DND-41 (cell line): ENCODE measurements at regions not wholly inside any gene's neighbourhood (a gene's known extent, or its start where the extent isn't known, plus 50 kb on each side); places are given as distances from the start of the nearest gene placed in this dataset.

Experiments used
- ATAC-seq: fragments of 200-7000 bp; cut with Tn5 transposase; 3 replicates; pipeline ENCODE4 v1.9.1; 2021; ENCODE audit warnings: low read depth; ENCODE audit not compliant: insufficient read depth
- DNase-seq: peaks from one replicate; pipeline ENCODE4 v3.0.0-alpha.2; 2020
- H2AFZ ChIP-seq: 2 replicates; pipeline ENCODE4 v1.6.0; 2012; ENCODE audit warnings: low read depth, low read length
- H3K27ac ChIP-seq: 2 replicates; pipeline ENCODE4 v1.5.1; 2012; ENCODE audit warnings: low read length, inconsistent platforms
- H3K27me3 ChIP-seq: fragments of 200-600 bp; sonication (generic); 2 replicates; pipeline ENCODE4 v1.6.0; 2012; ENCODE audit warnings: low read length, mild to moderate bottlenecking, inconsistent platforms; ENCODE audit not compliant: insufficient read depth, poor library complexity
- H3K36me3 ChIP-seq: 2 replicates; pipeline ENCODE4 v1.5.1; 2012; ENCODE audit warnings: low read length, inconsistent platforms; ENCODE audit not compliant: insufficient read depth
- H3K4me1 ChIP-seq: 2 replicates; pipeline ENCODE4 v1.5.1; 2012; ENCODE audit warnings: mild to moderate bottlenecking, low read length; ENCODE audit not compliant: insufficient read depth
- H3K4me2 ChIP-seq: 2 replicates; pipeline ENCODE4 v1.6.0; 2012; ENCODE audit warnings: mild to moderate bottlenecking, moderate library complexity, low read length, inconsistent platforms; ENCODE audit not compliant: insufficient read depth
- H3K4me3 ChIP-seq, 2 experiments: fragments of 200-600 bp in 1 of 2; shearing (Covaris generic) in 1 of 2; 2 replicates each; pipeline ENCODE4 v1.5.1; 2012 to 2016; ENCODE audit warnings: inconsistent platforms in 2 of 2, low read length in 2 of 2, mild to moderate bottlenecking in 2 of 2, low read depth in 1 of 2, moderate library complexity in 1 of 2
- H3K79me2 ChIP-seq: 2 replicates; pipeline ENCODE4 v1.6.0; 2012; ENCODE audit warnings: low read length, inconsistent platforms; ENCODE audit not compliant: insufficient read depth
- H3K9ac ChIP-seq: 2 replicates; pipeline ENCODE4 v1.6.0; 2012; ENCODE audit warnings: low read depth, mild to moderate bottlenecking, inconsistent platforms, low read length, moderate library complexity
- H3K9me3 ChIP-seq: 2 replicates; pipeline ENCODE4 v1.5.1; 2012; ENCODE audit warnings: low read length, moderate library complexity, mild to moderate bottlenecking, inconsistent platforms; ENCODE audit not compliant: insufficient read depth, severe bottlenecking
- H4K20me1 ChIP-seq: 2 replicates; pipeline ENCODE4 v1.6.0; 2012; ENCODE audit warnings: low read length; ENCODE audit not compliant: insufficient read depth
- EZH2 ChIP-seq: IDR thresholded peaks from 3 replicates; pipeline ENCODE4 v1.6.1; 2012; ENCODE audit warnings: borderline replicate concordance, low read depth, mild to moderate bottlenecking, moderate library complexity, low read length, inconsistent platforms; ENCODE audit not compliant: severe bottlenecking
- TF ChIP-seq, protein P1 (sequence below): IDR thresholded peaks from 2 replicates; pipeline ENCODE4 v1.5.1; 2012; ENCODE audit warnings: borderline replicate concordance, low read length, moderate library complexity, mild to moderate bottlenecking; ENCODE audit not compliant: poor library complexity, severe bottlenecking; ENCODE audit errors: extremely low read depth

DNA sequence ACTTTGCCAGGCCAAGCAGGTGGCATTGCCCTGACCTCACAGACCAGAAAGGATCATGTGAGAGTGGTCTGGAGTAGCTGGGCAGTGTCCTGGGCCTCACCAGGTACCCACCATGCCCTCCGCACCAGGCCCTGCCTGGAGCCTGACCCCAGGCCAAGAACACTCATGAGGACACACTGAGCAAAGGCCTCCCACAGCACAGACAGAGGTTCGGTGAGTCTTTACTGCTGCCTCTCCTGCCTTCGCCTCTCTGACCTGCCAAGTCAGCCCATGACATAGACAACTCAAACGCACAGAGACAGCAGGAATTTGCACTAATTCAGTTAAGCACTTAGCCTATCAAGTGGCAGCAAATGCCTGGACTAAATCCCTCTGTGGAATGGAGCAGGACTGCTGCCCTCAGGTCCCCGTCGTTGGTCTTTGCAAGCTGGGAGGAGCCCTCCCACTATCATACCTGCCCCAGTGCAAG, 62.5 kb downstream of the RHOB start:
- ATAC-seq (no peak), DNase-seq (no peak)
- no peaks in the 10 kb centered on the region for H4K20me1 ChIP-seq
- no peaks in the 10 kb centered on the region for H3K9me3 ChIP-seq
- no peak overlapping the region for H3K27ac ChIP-seq
- no peaks in the 10 kb centered on the region for H3K79me2 ChIP-seq
- no peak overlapping the region for H3K4me2 ChIP-seq
- no peaks in the 10 kb centered on the region for H3K36me3 ChIP-seq
- no peak overlapping the region for H3K4me3 ChIP-seq
- no peak overlapping the region for H3K9ac ChIP-seq
- no peak for TF ChIP-seq EZH2
- TF ChIP-seq, protein P1, sequence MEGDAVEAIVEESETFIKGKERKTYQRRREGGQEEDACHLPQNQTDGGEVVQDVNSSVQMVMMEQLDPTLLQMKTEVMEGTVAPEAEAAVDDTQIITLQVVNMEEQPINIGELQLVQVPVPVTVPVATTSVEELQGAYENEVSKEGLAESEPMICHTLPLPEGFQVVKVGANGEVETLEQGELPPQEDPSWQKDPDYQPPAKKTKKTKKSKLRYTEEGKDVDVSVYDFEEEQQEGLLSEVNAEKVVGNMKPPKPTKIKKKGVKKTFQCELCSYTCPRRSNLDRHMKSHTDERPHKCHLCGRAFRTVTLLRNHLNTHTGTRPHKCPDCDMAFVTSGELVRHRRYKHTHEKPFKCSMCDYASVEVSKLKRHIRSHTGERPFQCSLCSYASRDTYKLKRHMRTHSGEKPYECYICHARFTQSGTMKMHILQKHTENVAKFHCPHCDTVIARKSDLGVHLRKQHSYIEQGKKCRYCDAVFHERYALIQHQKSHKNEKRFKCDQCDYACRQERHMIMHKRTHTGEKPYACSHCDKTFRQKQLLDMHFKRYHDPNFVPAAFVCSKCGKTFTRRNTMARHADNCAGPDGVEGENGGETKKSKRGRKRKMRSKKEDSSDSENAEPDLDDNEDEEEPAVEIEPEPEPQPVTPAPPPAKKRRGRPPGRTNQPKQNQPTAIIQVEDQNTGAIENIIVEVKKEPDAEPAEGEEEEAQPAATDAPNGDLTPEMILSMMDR: no peak
- no peaks in the 10 kb centered on the region for H3K4me1 ChIP-seq
- peaks cover 7% of the 10 kb centered on the region for H3K27me3 ChIP-seq
- H2AFZ ChIP-seq: no peak overlapping the region

GRCh38 chr2:20509770-20510490, 63.1 kb downstream of the RHOB start:
- H3K4me2 ChIP-seq: no peak overlapping the region

GRCh38 chr2:20511130-20511529, 64.3 kb downstream of the RHOB start:
- H3K4me1 ChIP-seq: no peaks in the 10 kb centered on the region
- H3K9ac ChIP-seq: no peak overlapping the region
- H3K36me3 ChIP-seq: no peaks in the 10 kb centered on the region
- H3K9me3 ChIP-seq: no peaks in the 10 kb centered on the region
- no peaks in the 10 kb centered on the region for H4K20me1 ChIP-seq
- H3K4me2 ChIP-seq: no peak overlapping the region
- no peak for ATAC-seq
- H3K27me3 ChIP-seq: peaks cover 7% of the 10 kb centered on the region
- H2AFZ ChIP-seq: no peak overlapping the region
- H3K79me2 ChIP-seq: no peaks in the 10 kb centered on the region
- TF ChIP-seq, protein P1: no peak
- no peak for TF ChIP-seq EZH2
- no peak overlapping the region for H3K4me3 ChIP-seq
- H3K27ac ChIP-seq: no peak overlapping the region
- no peak for DNase-seq

More at GRCh38 chr2:20509770-20510490, 63.1 kb downstream of the RHOB start:
- H4K20me1 ChIP-seq: no peaks in the 10 kb centered on the region
- TF ChIP-seq, protein P1: no peak
- TF ChIP-seq EZH2: no peak
- no peaks in the 10 kb centered on the region for H3K36me3 ChIP-seq
- no peaks in the 10 kb centered on the region for H3K79me2 ChIP-seq
- no peaks in the 10 kb centered on the region for H3K4me1 ChIP-seq
- no peak overlapping the region for H3K9ac ChIP-seq
- no peaks in the 10 kb centered on the region for H3K9me3 ChIP-seq
- ATAC-seq (no peak), DNase-seq (no peak)
- no peak overlapping the region for H3K27ac ChIP-seq
- no peak overlapping the region for H3K4me3 ChIP-seq
- H3K27me3 ChIP-seq: peaks cover 7% of the 10 kb centered on the region
- H2AFZ ChIP-seq: no peak overlapping the region
